Activated T-helper 2 cell treated with anti-CD3 and anti-CD28 coated beads, Interferon-gamma antibody, Interleukin-2, Interleukin-4, amounts not matched to agents 10 μg/mL and 5 μg/mL and 100 μg/mL, durations not matched to agents 14 hours and 24 hours and 36 hours (primary cell): ENCODE measurements at regions not wholly inside any gene's neighbourhood (a gene's known extent, or its start where the extent isn't known, plus 50 kb on each side); places are given as distances from the start of the nearest gene placed in this dataset.

Experiments used
- DNase-seq: peaks from one replicate; pipeline ENCODE4 v3.0.0; 2021; ENCODE audit warnings: low spot score
- H3K27ac Mint-ChIP-seq: one replicate; pipeline ENCODE4 v1.8.0; 2021; ENCODE audit warnings: mixed read lengths
- H3K27me3 Mint-ChIP-seq: one replicate; pipeline ENCODE4 v1.8.0; 2021; ENCODE audit warnings: low read depth, mixed read lengths
- H3K36me3 Mint-ChIP-seq: one replicate; pipeline ENCODE4 v1.8.0; 2021; ENCODE audit warnings: low read depth, mixed read lengths
- H3K4me1 Mint-ChIP-seq: one replicate; pipeline ENCODE4 v1.8.0; 2021; ENCODE audit warnings: low read depth, mixed read lengths
- H3K4me3 Mint-ChIP-seq: one replicate; pipeline ENCODE4 v1.8.0; 2021; ENCODE audit warnings: low read depth, mild to moderate bottlenecking, moderate library complexity, mixed read lengths
- H3K9me3 Mint-ChIP-seq: one replicate; pipeline ENCODE4 v1.8.0; 2021; ENCODE audit warnings: mixed read lengths
- intact Hi-C: fragments of 100-400 bp; cut with micrococcal nuclease; formaldehyde crosslinking; loops from one replicate; pipeline ENCODE4 v1.15.1; 2023

GRCh38 chr6:120348926-120349325 lies 985.4 kb downstream of the TBC1D32 start:
- Mint-ChIP-seq H3K27me3 (no peaks in the 10 kb centered on the region), H3K4me1 (no peaks in the 10 kb centered on the region), H3K9me3 (no peaks in the 10 kb centered on the region), H3K27ac (no peak overlapping the region), H3K4me3 (no peak overlapping the region), H3K36me3 (no peaks in the 10 kb centered on the region)
- intact Hi-C loops: no loop called here
- DNase-seq: no peak

GRCh38 chr6:120328521-120328920 lies 979.0 kb upstream of the MAN1A1 start:
- H3K9me3 Mint-ChIP-seq: no peaks in the 10 kb centered on the region
- H3K4me1 Mint-ChIP-seq: no peaks in the 10 kb centered on the region
- no peak for DNase-seq
- no peak overlapping the region for H3K27ac Mint-ChIP-seq
- H3K27me3 Mint-ChIP-seq: no peaks in the 10 kb centered on the region
- intact Hi-C loops: no loop called here
- H3K4me3 Mint-ChIP-seq: no peak overlapping the region
- H3K36me3 Mint-ChIP-seq: no peaks in the 10 kb centered on the region

- no peak overlapping the region for H3K4me3 Mint-ChIP-seq
- DNase-seq: no peak
- intact Hi-C loops: no loop called here
- H3K9me3 Mint-ChIP-seq: peaks cover 4% of the 10 kb centered on the region
- no peaks in the 10 kb centered on the region for H3K27me3 Mint-ChIP-seq
- no peaks in the 10 kb centered on the region for H3K36me3 Mint-ChIP-seq
- no peaks in the 10 kb centered on the region for H3K4me1 Mint-ChIP-seq
- H3K27ac Mint-ChIP-seq: no peak overlapping the region
These were observed 971.1 kb upstream of the MAN1A1 start for GRCh38 chr6:120320481-120321162.

GRCh38 chr6:120304223-120304622 lies 954.7 kb upstream of the MAN1A1 start:
- H3K27me3 Mint-ChIP-seq: no peaks in the 10 kb centered on the region
- H3K27ac Mint-ChIP-seq: no peak overlapping the region
- H3K4me1 Mint-ChIP-seq: no peaks in the 10 kb centered on the region
- H3K4me3 Mint-ChIP-seq: no peak overlapping the region
- no peaks in the 10 kb centered on the region for H3K9me3 Mint-ChIP-seq
- no peaks in the 10 kb centered on the region for H3K36me3 Mint-ChIP-seq
- intact Hi-C loops: no loop called here
- DNase-seq: no peak

GRCh38 chr6:120303527-120303926 lies 954.0 kb upstream of the MAN1A1 start:
- no peak for DNase-seq
- H3K36me3 Mint-ChIP-seq: no peaks in the 10 kb centered on the region
- intact Hi-C loops: no loop called here
- H3K27me3 Mint-ChIP-seq: no peaks in the 10 kb centered on the region
- H3K27ac Mint-ChIP-seq: no peak overlapping the region
- H3K4me1 Mint-ChIP-seq: no peaks in the 10 kb centered on the region
- no peaks in the 10 kb centered on the region for H3K9me3 Mint-ChIP-seq
- no peak overlapping the region for H3K4me3 Mint-ChIP-seq

- no peaks in the 10 kb centered on the region for H3K9me3 Mint-ChIP-seq
- H3K4me1 Mint-ChIP-seq: no peaks in the 10 kb centered on the region
- H3K4me3 Mint-ChIP-seq: no peak overlapping the region
- intact Hi-C loops: no loop called here
- H3K36me3 Mint-ChIP-seq: no peaks in the 10 kb centered on the region
- no peak overlapping the region for H3K27ac Mint-ChIP-seq
- DNase-seq: no peak
- H3K27me3 Mint-ChIP-seq: no peaks in the 10 kb centered on the region
These were observed 952.5 kb upstream of the MAN1A1 start for GRCh38 chr6:120302041-120302440.

- DNase-seq: no peak
- intact Hi-C loops: no loop called here
- Mint-ChIP-seq H3K4me3 (no peak overlapping the region), H3K9me3 (peaks cover 6% of the 10 kb centered on the region), H3K27me3 (no peaks in the 10 kb centered on the region), H3K36me3 (no peaks in the 10 kb centered on the region), H3K4me1 (no peaks in the 10 kb centered on the region), H3K27ac (no peak overlapping the region)
These were observed 941.4 kb upstream of the MAN1A1 start for GRCh38 chr6:120290964-120291363.

GRCh38 chr6:120282005-120282404 lies 932.4 kb upstream of the MAN1A1 start:
- no peak overlapping the region for H3K4me3 Mint-ChIP-seq
- no peak overlapping the region for H3K27ac Mint-ChIP-seq
- intact Hi-C loops: no loop called here
- H3K4me1 Mint-ChIP-seq: no peaks in the 10 kb centered on the region
- no peaks in the 10 kb centered on the region for H3K27me3 Mint-ChIP-seq
- H3K9me3 Mint-ChIP-seq: no peaks in the 10 kb centered on the region
- H3K36me3 Mint-ChIP-seq: no peaks in the 10 kb centered on the region
- DNase-seq: no peak

GRCh38 chr6:120279466-120280167 lies 930.1 kb upstream of the MAN1A1 start:
- intact Hi-C loops: no loop called here
- no peak overlapping the region for H3K27ac Mint-ChIP-seq
- no peak for DNase-seq
- H3K36me3 Mint-ChIP-seq: no peaks in the 10 kb centered on the region
- H3K9me3 Mint-ChIP-seq: no peaks in the 10 kb centered on the region
- H3K27me3 Mint-ChIP-seq: no peaks in the 10 kb centered on the region
- no peaks in the 10 kb centered on the region for H3K4me1 Mint-ChIP-seq
- no peak overlapping the region for H3K4me3 Mint-ChIP-seq

GRCh38 chr6:120278689-120279396 lies 929.3 kb upstream of the MAN1A1 start:
- H3K4me3 Mint-ChIP-seq: no peak overlapping the region
- intact Hi-C loops: no loop called here
- H3K4me1 Mint-ChIP-seq: no peaks in the 10 kb centered on the region
- no peak for DNase-seq
- H3K27ac Mint-ChIP-seq: no peak overlapping the region
- no peaks in the 10 kb centered on the region for H3K36me3 Mint-ChIP-seq
- no peaks in the 10 kb centered on the region for H3K9me3 Mint-ChIP-seq
- no peaks in the 10 kb centered on the region for H3K27me3 Mint-ChIP-seq

- intact Hi-C loops: no loop called here
- Mint-ChIP-seq H3K9me3 (peaks cover 7% of the 10 kb centered on the region), H3K27ac (no peak overlapping the region), H3K4me1 (no peaks in the 10 kb centered on the region), H3K4me3 (no peak overlapping the region), H3K36me3 (no peaks in the 10 kb centered on the region), H3K27me3 (no peaks in the 10 kb centered on the region)
- no peak for DNase-seq
These were observed 925.0 kb upstream of the MAN1A1 start for GRCh38 chr6:120274547-120274946.

GRCh38 chr6:120273411-120273810 lies 923.9 kb upstream of the MAN1A1 start:
- intact Hi-C loops: no loop called here
- H3K27me3 Mint-ChIP-seq: no peaks in the 10 kb centered on the region
- H3K36me3 Mint-ChIP-seq: no peaks in the 10 kb centered on the region
- no peak overlapping the region for H3K4me3 Mint-ChIP-seq
- no peaks in the 10 kb centered on the region for H3K4me1 Mint-ChIP-seq
- no peak overlapping the region for H3K27ac Mint-ChIP-seq
- peaks cover 7% of the 10 kb centered on the region for H3K9me3 Mint-ChIP-seq
- no peak for DNase-seq

GRCh38 chr6:120272038-120272437 lies 922.5 kb upstream of the MAN1A1 start:
- no peak for DNase-seq
- Mint-ChIP-seq H3K27ac (no peak overlapping the region), H3K4me3 (no peak overlapping the region), H3K36me3 (no peaks in the 10 kb centered on the region), H3K4me1 (no peaks in the 10 kb centered on the region), H3K9me3 (peaks cover 7% of the 10 kb centered on the region), H3K27me3 (no peaks in the 10 kb centered on the region)
- intact Hi-C loops: no loop called here
